ENCODE measurements at regions not wholly inside any gene's neighbourhood (a gene's known extent, or its start where the extent isn't known, plus 50 kb on each side); places are given as distances from the start of the nearest gene placed in this dataset.

DNA sequence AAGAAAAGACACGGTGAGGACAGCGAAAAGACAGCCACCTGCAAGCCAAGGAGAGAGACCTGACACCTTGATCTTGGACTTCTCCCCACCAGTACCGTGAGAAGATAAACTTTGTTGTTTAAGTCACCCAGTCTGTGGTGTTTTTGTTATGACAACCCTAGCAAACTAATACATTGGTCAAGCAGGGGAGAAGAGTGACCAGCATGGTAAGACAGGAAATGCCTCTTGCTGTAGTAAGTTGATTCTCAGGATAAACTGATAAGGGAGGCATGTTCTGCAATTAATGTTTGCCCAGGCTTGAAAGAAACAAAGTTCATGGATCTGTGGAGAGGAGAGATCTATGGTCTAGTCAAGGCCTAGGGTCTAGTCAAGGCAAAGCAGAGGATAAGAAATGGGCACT is 801.2 kb downstream of the MAT2B start:
- WGBS, result 86% methylated on average over 3 of the region's 3 CpGs
- Histone ChIP-seq H3K4ac (ENCODE audit: low read depth in 1 of 2, low read length in 2 of 2) (no peak overlapping the region), H2AFZ (ENCODE audit: low read depth, low read length) (no peak overlapping the region), H4K91ac (ENCODE audit: low read length) (peak overlapping the region; percentile 12), H3K4me3 (ENCODE audit: insufficient read depth in 1 of 2, low read depth in 1 of 2, low read length in 2 of 2) (no peak overlapping the region), H3K18ac (ENCODE audit: low read depth in 1 of 2, low read length in 2 of 2) (peak overlapping the region in 1 of 2 experiments; percentile 49), H2AK5ac (ENCODE audit: low read length, severe bottlenecking) (no peak overlapping the region), H3K27me3 (ENCODE audit: control insufficient read depth in 1 of 2, insufficient read depth in 1 of 2, low read length in 2 of 2) (no peaks in the 10 kb centered on the region), H3K23ac (ENCODE audit: low read length in 2 of 2) (peak overlapping the region; percentile 27 to 85), H2BK120ac (ENCODE audit: low read depth, low read length) (no peak overlapping the region), H2BK12ac (ENCODE audit: low read length in 2 of 2) (peak overlapping the region in 1 of 2 experiments; percentile 57), H4K8ac (ENCODE audit: low read length) (peak overlapping the region; percentile 61), H2BK15ac (ENCODE audit: low read depth, poor library complexity, severe bottlenecking) (no peak overlapping the region), H2BK5ac (ENCODE audit: low read depth, low read length, poor library complexity, severe bottlenecking) (no peak overlapping the region), H3K9ac (ENCODE audit: low read length) (no peak overlapping the region), H3K14ac (ENCODE audit: low read length in 2 of 2) (peak overlapping the region in 1 of 2 experiments; percentile 27), H3K4me1 (ENCODE audit: control insufficient read depth, insufficient read depth, low read depth, low read length) (no peaks in the 10 kb centered on the region), H3K36me3 (ENCODE audit: control insufficient read depth in 1 of 2, insufficient read depth in 2 of 2, low read depth in 1 of 2, low read length in 2 of 2) (no peaks in the 10 kb centered on the region), H3K4me2 (ENCODE audit: low read length, poor library complexity, severe bottlenecking) (no peak overlapping the region), H3K9me3 (ENCODE audit: control insufficient read depth, low read length) (no peaks in the 10 kb centered on the region), H3K79me1 (replicated peaks; ENCODE audit: low read length, poor library complexity, severe bottlenecking) (no peaks in the 10 kb centered on the region), H3K27ac (ENCODE audit: low read length, poor library complexity, severe bottlenecking) (no peak overlapping the region)
- peak; percentile 78 for DNase-seq

DNA sequence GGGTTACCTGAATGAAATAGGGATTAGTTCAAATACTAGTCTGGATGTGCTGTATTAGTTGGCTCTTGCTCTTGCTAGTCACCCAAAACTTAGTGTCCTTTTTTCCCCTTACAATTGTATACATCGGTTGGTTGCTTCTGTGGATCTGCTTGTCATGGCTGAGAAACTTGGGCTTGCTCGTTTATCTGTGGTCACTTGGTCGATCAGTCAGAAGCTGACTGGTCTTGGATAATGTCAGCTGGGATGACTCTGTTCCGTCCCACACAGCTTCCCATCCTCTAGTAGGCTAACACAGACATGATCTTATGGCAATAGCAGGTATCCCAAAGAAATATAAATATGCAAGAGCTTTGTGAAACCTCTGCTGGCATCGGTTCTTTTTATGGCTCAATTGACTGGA is 807.4 kb downstream of the MAT2B start:
- Histone ChIP-seq H3K36me3 (ENCODE audit: control insufficient read depth in 1 of 2, insufficient read depth in 2 of 2, low read depth in 1 of 2, low read length in 2 of 2) (no peaks in the 10 kb centered on the region), H3K27ac (ENCODE audit: low read length, poor library complexity, severe bottlenecking) (no peak overlapping the region), H4K91ac (ENCODE audit: low read length) (no peak overlapping the region), H3K4me1 (ENCODE audit: control insufficient read depth, insufficient read depth, low read depth, low read length) (no peaks in the 10 kb centered on the region), H2BK120ac (ENCODE audit: low read depth, low read length) (no peak overlapping the region), H2AK5ac (ENCODE audit: low read length, severe bottlenecking) (no peak overlapping the region), H2AFZ (ENCODE audit: low read depth, low read length) (no peak overlapping the region), H3K4ac (ENCODE audit: low read depth in 1 of 2, low read length in 2 of 2) (no peak overlapping the region), H3K79me1 (replicated peaks; ENCODE audit: low read length, poor library complexity, severe bottlenecking) (no peaks in the 10 kb centered on the region), H3K27me3 (ENCODE audit: control insufficient read depth in 1 of 2, insufficient read depth in 1 of 2, low read length in 2 of 2) (no peaks in the 10 kb centered on the region), H3K9me3 (ENCODE audit: control insufficient read depth, low read length) (no peaks in the 10 kb centered on the region), H3K4me3 (ENCODE audit: insufficient read depth in 1 of 2, low read depth in 1 of 2, low read length in 2 of 2) (no peak overlapping the region), H3K4me2 (ENCODE audit: low read length, poor library complexity, severe bottlenecking) (no peak overlapping the region), H4K8ac (ENCODE audit: low read length) (no peak overlapping the region), H2BK5ac (ENCODE audit: low read depth, low read length, poor library complexity, severe bottlenecking) (no peak overlapping the region), H2BK15ac (ENCODE audit: low read depth, poor library complexity, severe bottlenecking) (no peak overlapping the region), H3K23ac (ENCODE audit: low read length in 2 of 2) (no peak overlapping the region), H3K18ac (ENCODE audit: low read depth in 1 of 2, low read length in 2 of 2) (no peak overlapping the region), H3K14ac (ENCODE audit: low read length in 2 of 2) (no peak overlapping the region), H2BK12ac (ENCODE audit: low read length in 2 of 2) (no peak overlapping the region), H3K9ac (ENCODE audit: low read length) (no peak overlapping the region)
- DNase-seq, result no peak
- 91% methylated on average over 4 of the region's 5 CpGs for WGBS

- no peak overlapping the region for H3K4me2 ChIP-seq (ENCODE audit: low read length, poor library complexity, severe bottlenecking)
Measured at GRCh38 chr5:164317676-164318075, 812.3 kb downstream of the MAT2B start.

GRCh38 chr5:164319161-164319560 is 813.7 kb downstream of the MAT2B start:
- H3K23ac ChIP-seq (ENCODE audit: low read length in 2 of 2), result no peak overlapping the region
- no peak overlapping the region for H2BK5ac ChIP-seq (ENCODE audit: low read depth, low read length, poor library complexity, severe bottlenecking)
- no peak overlapping the region for H3K18ac ChIP-seq (ENCODE audit: low read depth in 1 of 2, low read length in 2 of 2)
- H3K4me3 ChIP-seq (ENCODE audit: insufficient read depth in 1 of 2, low read depth in 1 of 2, low read length in 2 of 2), result no peak overlapping the region
- WGBS, result 66% methylated on average over 2 of the region's 3 CpGs
- no peak overlapping the region for H2AFZ ChIP-seq (ENCODE audit: low read depth, low read length)
- no peaks in the 10 kb centered on the region for H3K9me3 ChIP-seq (ENCODE audit: control insufficient read depth, low read length)
- H3K14ac ChIP-seq (ENCODE audit: low read length in 2 of 2), result no peak overlapping the region
- H3K4ac ChIP-seq (ENCODE audit: low read depth in 1 of 2, low read length in 2 of 2), result peak overlapping the region in 1 of 2 experiments; percentile 7
- H4K91ac ChIP-seq (ENCODE audit: low read length), result no peak overlapping the region
- H2BK15ac ChIP-seq (ENCODE audit: low read depth, poor library complexity, severe bottlenecking), result no peak overlapping the region
- no peaks in the 10 kb centered on the region for H3K36me3 ChIP-seq (ENCODE audit: control insufficient read depth in 1 of 2, insufficient read depth in 2 of 2, low read depth in 1 of 2, low read length in 2 of 2)
- H3K79me1 ChIP-seq (replicated peaks; ENCODE audit: low read length, poor library complexity, severe bottlenecking), result no peaks in the 10 kb centered on the region
- H2BK12ac ChIP-seq (ENCODE audit: low read length in 2 of 2), result peak overlapping the region in 1 of 2 experiments; percentile 29
- H3K4me1 ChIP-seq (ENCODE audit: control insufficient read depth, insufficient read depth, low read depth, low read length), result no peaks in the 10 kb centered on the region
- H3K9ac ChIP-seq (ENCODE audit: low read length), result no peak overlapping the region
- no peaks in the 10 kb centered on the region for H3K27me3 ChIP-seq (ENCODE audit: control insufficient read depth in 1 of 2, insufficient read depth in 1 of 2, low read length in 2 of 2)
- H2BK120ac ChIP-seq (ENCODE audit: low read depth, low read length), result no peak overlapping the region
- H4K8ac ChIP-seq (ENCODE audit: low read length), result no peak overlapping the region
- no peak overlapping the region for H2AK5ac ChIP-seq (ENCODE audit: low read length, severe bottlenecking)
- no peak overlapping the region for H3K27ac ChIP-seq (ENCODE audit: low read length, poor library complexity, severe bottlenecking)
- DNase-seq, result no peak
- no peak overlapping the region for H3K4me2 ChIP-seq (ENCODE audit: low read length, poor library complexity, severe bottlenecking)

More at GRCh38 chr5:164317676-164318075, 812.3 kb downstream of the MAT2B start:
- Histone ChIP-seq H2AFZ (ENCODE audit: low read depth, low read length) (no peak overlapping the region), H3K27ac (ENCODE audit: low read length, poor library complexity, severe bottlenecking) (no peak overlapping the region), H4K8ac (ENCODE audit: low read length) (no peak overlapping the region), H3K18ac (ENCODE audit: low read depth in 1 of 2, low read length in 2 of 2) (no peak overlapping the region), H4K91ac (ENCODE audit: low read length) (no peak overlapping the region), H2BK5ac (ENCODE audit: low read depth, low read length, poor library complexity, severe bottlenecking) (no peak overlapping the region), H3K9ac (ENCODE audit: low read length) (no peak overlapping the region), H3K9me3 (ENCODE audit: control insufficient read depth, low read length) (no peaks in the 10 kb centered on the region), H3K4me1 (ENCODE audit: control insufficient read depth, insufficient read depth, low read depth, low read length) (no peaks in the 10 kb centered on the region), H3K4me3 (ENCODE audit: insufficient read depth in 1 of 2, low read depth in 1 of 2, low read length in 2 of 2) (no peak overlapping the region), H3K4ac (ENCODE audit: low read depth in 1 of 2, low read length in 2 of 2) (no peak overlapping the region), H2BK15ac (ENCODE audit: low read depth, poor library complexity, severe bottlenecking) (no peak overlapping the region), H3K23ac (ENCODE audit: low read length in 2 of 2) (no peak overlapping the region), H3K27me3 (ENCODE audit: control insufficient read depth in 1 of 2, insufficient read depth in 1 of 2, low read length in 2 of 2) (no peaks in the 10 kb centered on the region), H2BK12ac (ENCODE audit: low read length in 2 of 2) (no peak overlapping the region), H3K36me3 (ENCODE audit: control insufficient read depth in 1 of 2, insufficient read depth in 2 of 2, low read depth in 1 of 2, low read length in 2 of 2) (no peaks in the 10 kb centered on the region), H3K14ac (ENCODE audit: low read length in 2 of 2) (no peak overlapping the region), H3K79me1 (replicated peaks; ENCODE audit: low read length, poor library complexity, severe bottlenecking) (no peaks in the 10 kb centered on the region), H2BK120ac (ENCODE audit: low read depth, low read length) (no peak overlapping the region), H2AK5ac (ENCODE audit: low read length, severe bottlenecking) (no peak overlapping the region)
- no peak for DNase-seq
- no CpG with 5 or more reads among the region's 1 CpG for WGBS
